Upper lobe of left lung (tissue), 4 donors: ENCODE measurements at regions not wholly inside any gene's neighbourhood (a gene's known extent, or its start where the extent isn't known, plus 50 kb on each side); places are given as distances from the start of the nearest gene placed in this dataset.

Source experiments
- EP300 ChIP-seq, 4 donors: sonication (generic); formaldehyde crosslinking; IDR thresholded peaks; one replicate each; pipeline ENCODE4 v1.5.1; 2017; ENCODE audit warnings: antibody characterized with exemption in 4 of 4, control low read depth in 2 of 4
- POLR2A ChIP-seq, 4 donors: fragments of 450-650 bp; IDR thresholded peaks; one replicate each; pipeline ENCODE4 v1.5.1; 2016 to 2017; ENCODE audit warnings: antibody characterized with exemption in 4 of 4, mild to moderate bottlenecking in 2 of 4
- POLR2AphosphoS5 ChIP-seq, 2 donors: sonication (generic); formaldehyde crosslinking; IDR thresholded peaks; one replicate each; pipeline ENCODE4 v1.5.1; 2017; ENCODE audit warnings: antibody characterized with exemption in 2 of 2
- TF ChIP-seq, protein P1 (sequence below), 6 experiments: fragments of 450-650 bp in 4 of 6; fragments of 200-600 bp in 2 of 6; sonication (generic) in 2 of 6; IDR thresholded peaks; one replicate each; pipeline ENCODE4 v1.5.1; 2016 to 2019; ENCODE audit warnings: antibody characterized with exemption in 6 of 6

- TF ChIP-seq, protein P1, sequence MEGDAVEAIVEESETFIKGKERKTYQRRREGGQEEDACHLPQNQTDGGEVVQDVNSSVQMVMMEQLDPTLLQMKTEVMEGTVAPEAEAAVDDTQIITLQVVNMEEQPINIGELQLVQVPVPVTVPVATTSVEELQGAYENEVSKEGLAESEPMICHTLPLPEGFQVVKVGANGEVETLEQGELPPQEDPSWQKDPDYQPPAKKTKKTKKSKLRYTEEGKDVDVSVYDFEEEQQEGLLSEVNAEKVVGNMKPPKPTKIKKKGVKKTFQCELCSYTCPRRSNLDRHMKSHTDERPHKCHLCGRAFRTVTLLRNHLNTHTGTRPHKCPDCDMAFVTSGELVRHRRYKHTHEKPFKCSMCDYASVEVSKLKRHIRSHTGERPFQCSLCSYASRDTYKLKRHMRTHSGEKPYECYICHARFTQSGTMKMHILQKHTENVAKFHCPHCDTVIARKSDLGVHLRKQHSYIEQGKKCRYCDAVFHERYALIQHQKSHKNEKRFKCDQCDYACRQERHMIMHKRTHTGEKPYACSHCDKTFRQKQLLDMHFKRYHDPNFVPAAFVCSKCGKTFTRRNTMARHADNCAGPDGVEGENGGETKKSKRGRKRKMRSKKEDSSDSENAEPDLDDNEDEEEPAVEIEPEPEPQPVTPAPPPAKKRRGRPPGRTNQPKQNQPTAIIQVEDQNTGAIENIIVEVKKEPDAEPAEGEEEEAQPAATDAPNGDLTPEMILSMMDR (IDR thresholded peaks at IDR 0.05): no peak
- TF ChIP-seq POLR2A (IDR thresholded peaks at IDR 0.05): no peak
- TF ChIP-seq POLR2AphosphoS5 (IDR thresholded peaks at IDR 0.05): no peak
- TF ChIP-seq EP300 (IDR thresholded peaks at IDR 0.05): no peak
Observed at GRCh38 chr6:165086814-165087213, 222.6 kb downstream of the C6orf118 start.
